ENCODE measurements at regions not wholly inside any gene's neighbourhood (a gene's known extent, or its start where the extent isn't known, plus 50 kb on each side); places are given as distances from the start of the nearest gene placed in this dataset.

- H3K36me3 ChIP-seq = no peaks in the 10 kb centered on the region
- TF ChIP-seq, protein P1, sequence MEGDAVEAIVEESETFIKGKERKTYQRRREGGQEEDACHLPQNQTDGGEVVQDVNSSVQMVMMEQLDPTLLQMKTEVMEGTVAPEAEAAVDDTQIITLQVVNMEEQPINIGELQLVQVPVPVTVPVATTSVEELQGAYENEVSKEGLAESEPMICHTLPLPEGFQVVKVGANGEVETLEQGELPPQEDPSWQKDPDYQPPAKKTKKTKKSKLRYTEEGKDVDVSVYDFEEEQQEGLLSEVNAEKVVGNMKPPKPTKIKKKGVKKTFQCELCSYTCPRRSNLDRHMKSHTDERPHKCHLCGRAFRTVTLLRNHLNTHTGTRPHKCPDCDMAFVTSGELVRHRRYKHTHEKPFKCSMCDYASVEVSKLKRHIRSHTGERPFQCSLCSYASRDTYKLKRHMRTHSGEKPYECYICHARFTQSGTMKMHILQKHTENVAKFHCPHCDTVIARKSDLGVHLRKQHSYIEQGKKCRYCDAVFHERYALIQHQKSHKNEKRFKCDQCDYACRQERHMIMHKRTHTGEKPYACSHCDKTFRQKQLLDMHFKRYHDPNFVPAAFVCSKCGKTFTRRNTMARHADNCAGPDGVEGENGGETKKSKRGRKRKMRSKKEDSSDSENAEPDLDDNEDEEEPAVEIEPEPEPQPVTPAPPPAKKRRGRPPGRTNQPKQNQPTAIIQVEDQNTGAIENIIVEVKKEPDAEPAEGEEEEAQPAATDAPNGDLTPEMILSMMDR (IDR thresholded peaks at IDR 0.05) = no peak
- no peak for TF ChIP-seq POLR2A (IDR thresholded peaks at IDR 0.05)
- DNase-seq = no peak
- no peaks in the 10 kb centered on the region for H3K9me3 ChIP-seq
- H3K4me1 ChIP-seq = no peaks in the 10 kb centered on the region
- H3K4me3 ChIP-seq = no peak overlapping the region
- no peak overlapping the region for H3K27ac ChIP-seq
- no peaks in the 10 kb centered on the region for H3K27me3 ChIP-seq
- intact Hi-C loops (cut with DNase I; ENCODE audit: low total_unique reads) = no loop called here
These were observed 247.1 kb downstream of the RPS29 start for GRCh38 chr14:49339130-49339529.

DNA sequence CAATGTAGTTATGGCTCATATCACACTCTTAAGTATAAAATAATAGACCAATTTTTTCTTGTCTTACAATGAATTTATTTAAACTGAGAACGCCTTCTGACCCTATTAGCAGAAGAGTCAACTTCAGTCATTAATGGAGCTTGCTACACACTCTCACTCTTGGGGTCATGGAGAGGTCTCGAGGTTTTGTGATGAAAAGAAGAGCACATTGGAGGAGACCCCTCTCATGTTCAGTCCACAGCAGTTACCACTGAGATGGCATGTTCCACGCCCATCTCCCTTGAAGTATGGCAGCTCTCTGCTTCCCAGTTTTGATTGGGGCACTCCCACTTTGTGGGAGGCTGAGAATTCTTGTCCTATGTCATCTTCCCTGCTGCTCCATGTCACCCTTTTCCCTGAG is 266.4 kb downstream of the RPS29 start:
- DNase-seq = no peak
- intact Hi-C loops (cut with DNase I; ENCODE audit: low total_unique reads) = no loop called here
- H3K27me3 ChIP-seq = no peaks in the 10 kb centered on the region
- no peaks in the 10 kb centered on the region for H3K9me3 ChIP-seq
- no peak overlapping the region for H3K4me3 ChIP-seq
- H3K4me1 ChIP-seq = no peaks in the 10 kb centered on the region
- no peak overlapping the region for H3K27ac ChIP-seq
- H3K36me3 ChIP-seq = no peaks in the 10 kb centered on the region
- TF ChIP-seq, protein P1 (IDR thresholded peaks at IDR 0.05) = no peak
- no peak for TF ChIP-seq POLR2A (IDR thresholded peaks at IDR 0.05)

DNA sequence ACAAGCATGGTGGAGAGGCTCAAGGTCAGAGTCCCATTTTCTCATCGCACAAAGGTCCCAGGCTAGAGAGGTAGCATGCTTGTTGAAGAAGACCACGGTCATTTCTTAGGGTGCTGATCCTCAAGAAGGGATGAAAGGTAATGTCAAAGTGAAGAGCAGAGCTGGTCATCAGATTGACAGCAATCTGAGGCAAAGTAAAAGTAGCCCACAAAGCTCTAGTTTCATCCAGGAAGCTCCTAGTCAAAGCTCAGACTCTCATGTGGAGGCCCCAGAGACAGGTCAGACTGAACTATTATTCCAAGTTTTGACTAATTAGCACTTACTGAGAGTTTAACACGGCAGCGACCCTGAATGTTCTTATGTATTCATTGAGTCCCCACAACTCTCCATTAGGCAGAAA is 270.6 kb downstream of the RPS29 start:
- Histone ChIP-seq H3K4me3 (no peak overlapping the region), H3K36me3 (no peaks in the 10 kb centered on the region), H3K4me1 (no peaks in the 10 kb centered on the region), H3K27ac (no peak overlapping the region), H3K9me3 (no peaks in the 10 kb centered on the region), H3K27me3 (no peaks in the 10 kb centered on the region)
- DNase-seq = no peak
- intact Hi-C loops (cut with DNase I; ENCODE audit: low total_unique reads) = no loop called here
- TF ChIP-seq, protein P1 (IDR thresholded peaks at IDR 0.05) = no peak
- no peak for TF ChIP-seq POLR2A (IDR thresholded peaks at IDR 0.05)

DNA sequence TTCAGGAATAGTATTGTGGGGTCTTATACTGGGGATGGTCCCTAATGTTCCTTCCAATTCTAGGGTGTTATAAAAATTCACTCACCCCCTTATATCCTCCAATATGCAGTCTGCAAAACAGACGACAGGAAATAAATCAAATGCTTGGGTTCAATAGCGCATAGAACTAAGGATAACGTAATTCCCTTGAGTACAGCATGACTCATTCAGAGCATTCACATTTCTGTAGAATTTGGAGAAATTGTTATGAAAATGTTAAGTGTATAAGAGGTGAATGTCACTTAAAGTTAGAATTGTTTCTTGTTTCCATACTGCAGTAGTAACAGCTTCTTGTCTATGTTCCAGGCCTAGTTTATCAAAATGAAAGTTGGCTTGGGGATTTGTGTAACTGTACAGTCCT is 271.4 kb downstream of the RPS29 start:
- H3K4me3 ChIP-seq = no peak overlapping the region
- no peaks in the 10 kb centered on the region for H3K4me1 ChIP-seq
- H3K27ac ChIP-seq = no peak overlapping the region
- TF ChIP-seq POLR2A (IDR thresholded peaks at IDR 0.05) = no peak
- TF ChIP-seq, protein P1 (IDR thresholded peaks at IDR 0.05) = no peak
- intact Hi-C loops (cut with DNase I; ENCODE audit: low total_unique reads) = no loop called here
- no peaks in the 10 kb centered on the region for H3K9me3 ChIP-seq
- no peaks in the 10 kb centered on the region for H3K27me3 ChIP-seq
- DNase-seq = no peak
- no peaks in the 10 kb centered on the region for H3K36me3 ChIP-seq

GRCh38 chr14:49313108-49313507 is 273.1 kb downstream of the RPS29 start:
- no peak for TF ChIP-seq POLR2A (IDR thresholded peaks at IDR 0.05)
- TF ChIP-seq, protein P1 (IDR thresholded peaks at IDR 0.05) = no peak
- no peak overlapping the region for H3K27ac ChIP-seq
- intact Hi-C loops (cut with DNase I; ENCODE audit: low total_unique reads) = no loop called here
- H3K36me3 ChIP-seq = no peaks in the 10 kb centered on the region
- H3K4me3 ChIP-seq = no peak overlapping the region
- H3K4me1 ChIP-seq = no peaks in the 10 kb centered on the region
- no peaks in the 10 kb centered on the region for H3K9me3 ChIP-seq
- DNase-seq = no peak
- no peaks in the 10 kb centered on the region for H3K27me3 ChIP-seq

All from uterus (tissue), 3 donors.